GM19240 (cell line): ENCODE measurements at regions not wholly inside any gene's neighbourhood (a gene's known extent, or its start where the extent isn't known, plus 50 kb on each side); places are given as distances from the start of the nearest gene placed in this dataset.

Source experiments
- DNase-seq: peaks from one replicate; pipeline ENCODE4 v3.0.0; 2011; ENCODE audit warnings: low spot score; ENCODE audit not compliant: insufficient read length

DNA sequence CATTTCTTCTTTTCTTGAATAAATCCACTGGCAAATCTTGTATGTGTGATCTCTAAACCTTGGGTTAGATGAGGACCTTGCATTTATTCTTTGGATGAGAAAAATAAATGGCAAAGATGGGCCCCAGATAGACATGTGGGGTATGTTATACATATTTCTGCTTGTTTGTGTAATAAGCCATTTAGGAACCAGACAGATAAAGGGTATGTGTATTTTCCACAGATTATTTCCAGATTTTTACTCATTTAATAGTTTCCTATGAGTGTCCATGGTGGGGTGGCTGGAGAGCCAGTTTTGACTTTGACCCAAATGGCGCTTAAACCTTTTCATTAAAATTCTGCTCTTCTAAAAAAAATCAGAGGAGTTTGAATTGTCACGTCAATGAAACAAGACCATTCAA lies 102.8 kb downstream of the MYCN start:
- DNase-seq = no peak

DNA sequence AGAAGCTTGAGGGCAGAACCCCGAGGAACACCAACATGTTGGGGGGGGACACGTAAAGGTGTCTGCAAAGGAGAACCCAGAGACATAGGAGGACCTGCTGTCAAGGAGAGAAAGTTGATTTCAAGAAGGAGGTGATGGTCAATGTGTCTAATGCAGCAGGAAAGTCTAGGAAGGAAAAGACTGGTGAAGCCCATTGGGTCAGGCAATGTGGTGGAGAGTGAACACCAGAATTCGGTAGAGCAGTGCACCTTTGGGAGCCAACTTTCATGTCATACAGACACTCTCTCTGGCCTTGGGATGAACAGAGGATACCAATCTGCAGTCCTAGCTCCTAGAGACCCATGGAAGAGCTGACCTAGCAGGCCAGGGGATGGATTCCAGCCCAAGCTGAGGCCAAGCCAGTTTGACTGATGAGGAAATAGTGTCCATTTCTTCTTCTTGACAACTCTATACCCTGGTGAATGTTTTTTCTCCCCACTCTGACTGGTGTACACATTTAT lies 101.9 kb downstream of the MYCN start:
- no peak for DNase-seq

DNA sequence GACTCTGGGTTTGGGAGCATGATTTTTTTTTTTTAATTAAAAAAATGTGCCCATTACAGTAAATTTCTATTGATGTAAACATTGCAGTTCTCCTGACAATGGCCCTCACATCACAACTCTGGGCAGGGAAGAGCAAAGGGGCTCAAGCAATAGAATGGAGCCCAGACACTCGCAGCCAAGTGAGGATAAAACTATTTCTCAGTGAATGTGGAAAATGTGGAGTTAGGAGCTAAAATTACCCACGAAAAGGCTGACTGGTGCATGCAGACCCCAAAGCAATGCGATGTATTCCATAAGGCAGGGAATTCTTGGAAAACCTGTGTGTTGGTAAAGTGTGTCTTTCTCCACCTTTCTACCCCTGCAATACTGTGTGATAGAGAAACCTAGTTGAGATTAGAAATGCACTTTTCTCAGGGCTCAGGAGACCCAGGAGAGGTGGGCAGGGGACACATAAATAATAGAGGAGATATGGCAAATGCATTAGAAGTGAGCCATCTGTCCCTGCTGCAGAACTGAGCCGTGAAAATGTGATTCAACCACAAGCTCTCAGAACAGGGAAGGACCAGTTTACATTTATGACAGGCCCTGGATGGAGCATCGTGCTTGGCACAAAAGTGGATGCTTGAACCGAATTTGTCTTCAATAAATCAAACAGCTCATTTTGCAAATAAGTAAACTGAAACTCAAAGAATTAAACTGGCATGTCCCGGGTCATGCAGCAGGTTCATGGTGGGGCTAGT lies 100.1 kb downstream of the MYCN start:
- no peak for DNase-seq

DNA sequence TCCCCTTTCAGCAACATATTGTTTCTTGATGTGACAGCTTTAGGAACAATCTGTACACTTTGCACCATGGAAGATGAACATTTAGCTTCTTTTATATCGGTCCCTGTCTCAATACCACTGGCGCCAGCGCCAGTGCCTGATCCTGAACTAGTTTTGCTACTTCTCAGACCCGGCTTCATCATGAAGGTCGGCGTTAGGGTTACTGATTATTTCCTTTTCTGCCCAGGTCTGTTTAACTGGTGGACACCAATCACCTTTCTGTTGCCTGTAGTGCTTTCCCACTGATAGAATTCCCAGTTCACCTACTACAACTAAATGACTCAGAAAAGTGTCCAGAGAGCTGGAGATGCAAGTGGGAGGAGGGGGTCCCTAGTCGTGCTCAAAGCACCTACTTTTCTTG lies 99.5 kb downstream of the MYCN start:
- DNase-seq = no peak

DNA sequence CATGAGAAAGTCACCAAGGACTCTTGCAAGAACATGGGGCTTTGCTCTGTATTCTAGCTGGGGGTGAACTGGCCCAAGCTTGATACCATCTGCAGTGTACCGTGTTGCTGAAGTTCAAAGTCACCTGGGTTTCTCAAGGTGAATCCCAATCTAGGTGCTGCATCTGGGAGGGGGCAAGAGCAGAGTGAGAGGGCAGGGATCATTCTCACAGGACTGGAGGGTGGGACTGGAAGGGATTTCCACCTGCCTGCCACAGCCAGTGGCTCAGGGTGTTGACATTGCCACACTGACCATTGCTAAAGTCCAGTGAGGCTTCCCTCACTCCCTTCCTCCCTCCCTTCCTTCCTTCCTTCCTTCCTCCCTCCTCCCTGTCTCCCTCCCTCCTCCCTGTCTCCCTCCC lies 98.7 kb downstream of the MYCN start:
- no peak for DNase-seq

DNA sequence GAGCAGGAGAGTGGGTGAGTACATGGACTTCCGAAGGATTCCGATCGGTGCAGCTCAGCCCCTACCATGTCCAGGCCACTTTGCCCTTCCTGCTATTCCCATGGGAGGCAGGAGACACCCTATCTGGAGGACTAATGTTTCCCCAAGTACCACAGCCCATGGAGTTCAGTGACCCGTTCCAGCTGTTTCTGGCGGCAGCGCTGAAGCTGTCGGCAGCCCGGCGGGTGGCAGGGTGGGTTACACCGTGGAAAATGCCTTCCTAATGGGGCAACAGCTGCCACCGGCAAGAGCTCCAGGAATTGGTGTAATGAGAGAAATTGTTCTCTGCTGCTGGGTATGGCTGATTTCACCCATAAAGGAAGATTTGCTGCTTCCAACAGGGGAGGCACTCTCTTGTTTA lies 98.3 kb downstream of the MYCN start:
- no peak for DNase-seq

DNA sequence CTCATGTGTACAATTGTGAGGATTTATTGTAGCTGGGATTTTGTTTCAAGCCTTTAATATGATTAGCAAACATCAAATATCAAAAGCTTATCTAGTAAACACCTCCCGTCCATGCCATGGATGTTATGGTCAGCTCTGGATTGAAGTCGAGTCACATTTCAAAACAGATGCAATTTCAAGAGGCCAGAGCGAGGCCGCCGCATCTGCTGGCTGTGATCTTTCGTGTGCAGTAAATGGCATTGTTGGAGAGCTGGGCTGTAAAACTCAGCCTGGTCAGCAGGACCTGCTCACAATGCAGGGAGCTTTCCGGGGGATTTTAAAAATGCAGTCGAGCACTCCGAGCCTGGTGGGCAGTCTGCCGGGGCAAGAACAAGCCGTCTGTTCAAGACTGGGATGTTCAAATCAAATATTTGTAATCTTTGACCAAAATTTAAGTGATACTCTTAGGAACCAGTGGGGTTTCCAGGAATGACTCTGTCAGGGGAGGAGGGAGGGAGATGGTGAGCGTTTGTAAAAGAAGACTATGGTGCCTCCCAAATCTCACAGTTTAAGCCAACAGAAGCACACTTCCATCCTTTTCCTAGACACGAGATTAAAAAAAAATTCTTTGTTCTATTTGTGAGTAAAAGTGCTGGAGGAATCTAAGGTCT lies 97.6 kb downstream of the MYCN start:
- DNase-seq = no peak

DNA sequence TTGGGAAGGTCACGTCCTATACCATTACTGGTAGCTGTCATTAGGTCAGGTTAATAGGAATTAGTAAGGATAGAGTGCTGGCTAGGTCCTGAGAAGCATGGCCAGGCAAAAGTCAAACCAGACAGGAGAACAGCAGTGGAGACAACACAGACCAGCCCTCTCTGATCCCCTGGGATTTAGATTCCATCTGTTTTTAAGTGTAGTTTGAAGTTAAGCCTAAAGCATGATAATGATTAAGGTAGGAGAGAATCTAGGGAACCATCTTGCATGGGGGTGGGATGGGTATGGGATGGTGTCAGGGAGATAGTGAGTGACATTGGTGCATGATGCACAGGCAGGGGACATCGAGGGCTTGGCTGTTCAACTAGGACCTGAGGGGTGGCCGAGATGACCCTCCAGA lies 96.6 kb downstream of the MYCN start:
- DNase-seq = no peak

DNA sequence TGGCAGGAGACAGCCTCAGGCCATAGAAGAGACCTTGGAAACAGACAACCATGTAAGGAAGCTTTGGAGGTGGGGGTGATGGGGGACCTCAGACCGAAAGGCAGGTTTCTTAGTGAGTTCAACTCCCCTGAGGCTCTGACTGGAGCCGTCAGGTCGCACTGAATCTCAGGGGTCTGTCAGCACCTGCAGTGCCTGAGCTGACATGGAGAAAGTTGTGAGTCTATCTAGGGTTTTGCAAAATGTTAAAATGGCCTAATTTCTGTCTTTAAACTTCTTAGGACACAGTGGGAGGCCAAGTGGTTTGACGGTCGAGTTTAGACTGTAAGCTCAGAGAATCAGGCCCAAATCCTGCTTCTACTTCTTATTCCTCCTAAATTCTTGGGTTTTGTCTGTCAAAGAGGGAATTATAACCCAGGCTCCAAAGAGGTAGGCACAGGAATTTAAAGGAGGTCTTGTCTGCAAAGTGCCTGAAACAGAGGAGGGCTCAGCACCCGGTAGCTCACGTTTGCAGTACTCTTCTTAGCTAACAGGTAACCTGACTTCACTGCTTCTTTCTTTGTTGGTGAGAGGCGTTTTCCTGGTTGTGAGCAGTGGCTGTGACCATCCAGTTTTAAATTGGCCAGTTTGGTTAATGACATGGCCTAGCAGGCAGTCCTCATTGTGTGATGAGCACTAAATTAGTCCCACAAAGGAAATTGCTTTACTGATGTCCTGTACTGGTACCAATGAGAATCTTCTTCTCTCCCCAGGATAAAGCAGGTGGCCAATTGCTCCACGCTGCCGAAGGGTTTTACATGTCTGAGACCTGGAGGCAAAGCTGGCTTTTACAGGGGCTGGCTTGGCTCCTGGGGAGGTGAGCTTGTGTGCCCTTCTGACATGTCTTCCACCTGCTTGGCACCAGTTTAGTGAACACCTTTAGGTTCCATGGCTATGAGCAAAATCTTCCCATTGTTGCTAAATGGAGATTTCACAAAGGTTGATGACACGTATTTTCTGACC lies 95.7 kb downstream of the MYCN start:
- no peak for DNase-seq

DNA sequence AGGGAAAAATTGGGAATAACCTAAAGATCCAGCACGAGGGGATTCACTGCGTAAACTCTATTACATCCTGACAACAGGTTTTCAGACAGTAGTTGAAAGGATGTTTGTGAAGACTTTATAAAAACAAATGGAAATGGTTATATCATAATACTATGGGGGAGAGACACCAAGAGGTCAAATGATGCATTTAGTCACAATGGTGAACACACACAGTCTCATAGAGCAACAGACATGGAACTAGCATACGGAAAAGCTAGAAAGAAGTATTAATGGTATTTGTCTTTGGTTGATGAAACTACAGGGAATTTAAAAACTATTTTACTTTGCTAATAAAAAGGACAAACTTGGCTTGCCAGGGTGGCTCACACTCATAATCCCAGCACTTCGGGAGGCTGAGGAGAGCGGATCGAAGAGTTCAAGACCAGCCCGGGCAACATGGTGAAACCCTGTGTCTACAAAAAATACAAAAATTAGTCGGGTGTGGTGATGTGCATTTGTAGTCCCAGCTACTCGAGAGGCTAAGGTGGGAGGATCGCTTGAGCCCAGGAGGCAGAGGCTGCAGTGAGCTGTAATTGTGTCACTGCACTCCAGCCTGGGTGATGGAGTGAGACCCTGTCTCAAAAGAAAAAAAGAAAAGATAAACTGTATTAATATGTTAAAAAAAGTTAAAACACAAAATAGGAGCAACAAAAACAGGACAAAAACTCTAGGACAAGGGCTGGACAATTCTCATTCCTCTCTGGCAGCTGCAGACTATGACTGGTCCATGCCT lies 94.8 kb downstream of the MYCN start:
- DNase-seq = no peak

DNA sequence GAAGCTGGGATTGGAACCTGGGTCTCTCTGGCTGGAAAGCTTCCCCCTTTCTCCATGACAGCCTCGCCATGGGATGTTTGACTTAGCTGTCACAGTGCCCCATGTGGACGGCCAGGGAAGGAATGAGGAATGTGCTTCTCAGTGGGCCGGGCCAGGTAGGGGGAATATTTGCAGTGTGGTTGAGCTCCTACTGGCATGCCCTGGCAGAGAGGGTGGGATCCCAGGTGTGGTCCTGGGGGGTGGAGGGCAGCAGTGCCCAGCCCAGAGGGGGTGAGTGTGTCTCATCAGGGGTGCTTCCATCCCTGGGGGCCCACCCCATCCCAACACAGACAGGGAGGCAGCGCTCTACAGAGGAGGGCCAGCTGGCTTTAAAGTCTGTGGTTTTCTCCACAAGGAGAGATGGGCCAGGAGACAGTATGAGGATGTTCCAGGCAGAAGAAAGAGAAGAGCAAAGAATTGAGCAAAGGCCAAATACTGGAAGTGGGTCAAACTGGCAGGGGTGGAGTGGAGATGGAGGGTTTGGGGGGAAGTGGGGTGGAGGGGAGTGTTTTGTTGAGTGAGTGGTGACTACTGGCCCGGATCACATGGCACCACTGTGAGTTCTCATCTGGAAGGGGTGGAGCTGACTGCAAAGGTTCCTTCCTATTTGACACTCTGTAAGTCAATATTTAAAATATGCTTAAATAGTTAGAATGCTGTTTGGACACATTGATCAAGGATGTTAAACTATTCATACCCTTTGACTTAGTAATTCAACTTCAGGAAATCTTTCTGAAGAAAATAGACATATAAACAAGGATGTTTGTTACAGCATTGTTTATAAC lies 94.0 kb downstream of the MYCN start:
- DNase-seq = no peak

DNA sequence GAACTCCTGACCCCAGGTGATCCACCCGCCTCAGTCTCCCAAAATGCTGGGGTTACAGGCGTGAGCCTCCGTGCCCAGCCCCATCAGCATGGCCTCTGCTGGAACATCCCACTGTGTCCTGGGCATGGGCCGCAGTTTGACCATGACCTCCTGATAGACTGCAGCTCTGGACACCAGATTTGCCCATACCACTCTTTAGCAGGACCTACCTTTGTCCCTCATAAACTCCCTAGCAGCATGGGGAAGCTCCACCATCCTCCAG lies 92.6 kb downstream of the MYCN start:
- no peak for DNase-seq

DNA sequence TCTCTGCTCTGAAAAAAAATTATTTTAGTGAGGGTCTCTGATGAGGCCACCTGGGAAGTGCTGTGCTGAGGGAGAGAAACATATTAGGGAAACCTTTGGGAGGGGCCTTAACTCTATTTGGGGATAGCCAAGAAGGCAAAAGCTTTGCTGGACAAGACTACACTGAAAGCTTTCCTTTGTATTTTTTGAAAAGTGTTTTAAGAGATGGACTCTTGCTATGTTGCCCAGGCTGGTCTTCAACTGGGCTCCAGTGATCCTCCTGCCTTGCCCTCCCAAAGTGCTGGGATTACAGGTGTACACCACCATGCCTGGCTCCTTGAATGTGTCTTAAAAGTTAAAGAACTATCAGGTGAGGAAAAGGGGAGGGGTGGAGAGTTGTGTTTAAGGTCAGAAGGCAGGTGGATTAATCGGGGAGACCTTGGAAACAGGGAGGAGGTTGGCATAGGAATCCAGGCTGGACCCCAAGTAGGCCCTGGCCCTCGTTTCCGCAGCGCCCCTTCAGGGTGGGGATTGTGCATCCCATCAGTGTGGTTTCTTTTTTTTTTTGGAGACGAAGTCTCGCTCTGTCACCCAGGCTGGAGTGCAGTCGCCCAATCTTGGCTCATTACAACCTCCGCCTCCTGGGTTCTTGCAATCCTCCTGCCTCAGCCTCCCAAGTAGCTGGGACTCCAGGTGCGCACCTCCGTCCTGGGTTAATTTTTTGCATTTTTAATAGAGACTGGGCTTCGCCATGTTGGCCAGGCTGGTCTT lies 92.1 kb downstream of the MYCN start:
- no peak for DNase-seq

DNA sequence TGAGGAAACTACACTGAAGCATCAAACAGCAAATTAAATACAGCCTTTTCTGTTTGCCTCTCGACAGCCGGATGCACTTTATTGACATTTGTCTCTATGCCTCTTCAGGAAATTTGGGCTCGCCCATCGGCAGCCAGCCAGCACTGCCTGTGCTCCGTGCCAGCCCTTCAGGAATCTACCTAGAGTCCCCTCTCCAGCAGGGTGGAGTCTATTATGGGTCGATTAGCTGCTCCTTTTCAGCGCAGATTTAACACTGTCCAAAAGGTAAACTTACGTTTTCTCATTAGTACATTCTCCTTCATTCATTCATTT lies 91.5 kb downstream of the MYCN start:
- DNase-seq = no peak

DNA sequence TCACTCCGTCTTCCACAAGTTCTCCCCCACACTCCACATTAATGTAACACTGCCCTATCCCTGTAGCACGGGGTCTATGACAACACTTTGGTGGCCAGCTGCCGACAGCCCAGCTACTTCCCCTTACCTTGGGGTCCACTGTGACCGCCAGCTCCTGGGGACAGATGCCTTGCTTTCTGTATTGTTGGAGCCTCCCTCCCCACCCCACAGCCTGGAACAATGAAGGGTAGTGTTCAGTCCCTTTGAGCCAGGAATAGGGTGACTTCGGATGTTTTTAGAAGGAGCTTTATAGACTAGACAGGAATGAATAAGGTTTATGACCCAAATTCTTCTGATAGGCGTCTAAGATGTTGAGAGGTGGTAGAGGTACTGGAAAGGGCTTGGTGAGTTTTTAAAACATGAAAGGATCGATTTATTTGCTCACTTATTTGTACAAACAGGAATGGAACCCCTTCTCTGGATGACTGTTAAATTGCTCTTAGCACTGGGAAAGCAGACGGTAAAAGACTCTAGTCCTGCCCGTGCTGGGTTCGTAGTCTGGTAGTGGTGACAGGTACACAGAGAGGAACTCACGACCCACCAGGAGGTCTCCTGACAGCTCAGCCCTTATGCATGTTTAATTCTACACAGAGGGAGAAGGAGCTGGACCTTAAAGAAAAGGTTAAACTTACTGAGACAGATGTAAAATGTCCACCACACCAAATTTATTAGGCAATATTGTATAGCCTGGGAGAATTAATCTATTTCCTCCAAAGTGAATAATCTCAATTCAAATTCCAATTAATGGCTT lies 90.9 kb downstream of the MYCN start:
- no peak for DNase-seq

DNA sequence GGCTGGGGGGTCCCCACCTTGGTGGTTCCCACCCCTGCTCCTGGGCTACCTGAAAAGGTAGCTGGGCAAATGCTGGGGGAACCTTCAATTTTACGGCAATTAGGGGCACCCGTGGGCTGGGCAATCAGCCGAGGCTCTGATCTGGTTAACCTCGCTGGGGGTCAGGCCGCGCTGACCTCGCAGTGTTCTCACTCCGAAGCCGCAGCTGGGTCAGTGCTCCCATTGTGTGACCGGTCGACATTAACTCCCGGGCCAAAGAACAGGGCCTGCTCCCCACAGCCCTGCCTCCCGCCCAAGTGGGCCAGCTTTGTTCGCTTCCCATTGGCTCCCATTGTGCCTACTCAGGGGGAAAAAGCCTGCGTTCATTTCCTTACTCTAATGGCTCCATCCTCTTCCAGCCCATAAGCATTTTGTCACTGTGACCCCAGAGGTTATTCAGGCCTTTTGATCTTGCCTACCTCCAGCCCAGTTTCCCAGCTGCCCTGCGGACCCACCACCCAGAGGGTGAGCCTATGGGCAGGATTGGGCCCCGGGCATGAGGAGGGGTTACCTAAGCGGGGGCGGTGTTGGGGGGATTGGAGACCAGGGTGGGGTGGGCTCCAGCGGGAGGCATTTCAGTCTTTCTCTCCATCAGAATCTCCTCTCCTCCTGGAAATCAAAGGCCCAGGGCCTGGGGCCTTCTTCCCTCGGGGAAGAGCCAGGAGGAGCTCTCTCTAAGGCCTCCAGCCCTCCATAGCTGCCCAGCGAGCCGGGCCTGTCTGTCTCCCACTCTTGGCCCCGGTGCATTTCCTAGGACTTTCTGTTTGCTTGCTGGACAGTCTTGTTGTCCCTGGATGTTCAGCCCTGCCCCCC lies 90.1 kb downstream of the MYCN start:
- no peak for DNase-seq

DNA sequence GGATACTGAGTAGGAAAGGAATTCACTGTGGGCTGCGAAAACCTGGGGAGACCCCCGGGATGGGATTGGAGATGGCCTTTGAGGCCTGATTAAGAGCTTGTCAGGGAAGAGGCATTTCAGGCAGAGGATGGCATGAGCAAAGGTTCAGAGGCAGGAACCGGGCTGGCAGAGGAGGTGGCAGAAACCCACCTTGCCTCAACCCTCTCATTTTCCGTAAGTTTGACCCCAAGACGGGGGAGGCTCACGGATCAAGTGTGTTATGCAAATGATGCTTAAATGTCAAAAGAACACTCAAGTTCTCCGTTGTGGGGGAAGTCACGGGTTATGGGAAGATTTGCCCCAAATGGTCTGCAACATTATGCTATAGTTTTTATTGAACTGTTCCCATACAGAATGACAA lies 88.3 kb downstream of the MYCN start:
- DNase-seq = no peak

DNA sequence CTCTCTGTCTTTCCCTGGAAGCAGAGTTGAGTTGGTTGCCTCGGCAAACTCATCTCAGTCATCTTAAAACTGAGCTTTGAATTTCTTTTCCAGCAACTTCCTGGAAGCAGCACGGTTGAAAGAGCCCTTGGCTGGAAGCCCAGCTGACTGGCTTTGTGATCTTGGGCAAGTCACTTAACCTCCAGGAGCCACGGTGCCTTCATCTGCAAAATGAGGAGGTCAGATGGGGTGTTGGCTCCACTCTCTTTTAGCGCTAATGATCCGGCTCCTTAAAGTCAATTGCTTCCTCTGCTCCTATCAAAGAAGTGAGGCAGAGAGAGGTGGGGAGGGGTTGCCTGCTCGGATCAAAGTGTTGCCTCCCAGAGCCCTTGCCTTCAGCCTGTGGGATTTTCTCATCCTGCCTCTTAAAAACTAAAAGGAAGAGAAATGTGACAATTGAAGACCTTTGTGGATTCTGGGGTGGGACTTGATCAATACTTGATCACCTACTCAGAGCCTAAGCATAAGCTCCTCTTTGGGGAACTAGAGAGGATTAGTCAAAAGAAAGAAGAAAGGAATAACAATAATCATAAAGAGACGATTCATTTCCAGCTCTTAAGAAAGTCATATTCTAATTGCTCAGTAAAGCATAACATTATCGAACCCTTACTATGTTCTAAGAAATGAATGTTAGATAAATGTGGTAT lies 86.6 kb downstream of the MYCN start:
- DNase-seq = no peak
